ENCODE measurements at regions not wholly inside any gene's neighbourhood (a gene's known extent, or its start where the extent isn't known, plus 50 kb on each side); places are given as distances from the start of the nearest gene placed in this dataset.

DNA sequence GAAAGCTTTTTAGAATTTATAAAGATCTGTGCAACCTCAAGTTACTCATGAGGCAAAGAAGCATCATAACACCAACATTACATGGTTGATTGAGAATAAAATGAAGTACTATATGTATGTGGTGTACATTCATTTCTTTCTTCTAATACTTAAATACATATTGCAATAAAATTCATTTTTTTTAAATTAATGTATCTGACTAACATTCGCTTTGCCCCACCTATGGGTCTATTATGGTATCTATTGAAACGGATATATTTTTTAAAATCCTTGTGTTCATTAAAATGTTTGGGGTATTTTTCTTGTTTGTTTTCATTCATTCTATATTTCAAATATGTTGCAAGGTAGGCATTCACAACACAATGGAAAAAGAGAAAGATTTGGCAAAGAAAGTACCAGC, 237.5 kb downstream of the DSEL start:
- no peak overlapping the region for H3K4me3 Mint-ChIP-seq
- intact Hi-C loops (cut with micrococcal nuclease) = no loop called here
- ATAC-seq (ENCODE audit: low read depth) = no peak
- H3K9me3 Mint-ChIP-seq = no peaks in the 10 kb centered on the region
- ChIA-PET CTCF (no interaction called here), POLR2A (no interaction called here)
- no peak overlapping the region for H3K27ac Mint-ChIP-seq
- no peaks in the 10 kb centered on the region for H3K36me3 Mint-ChIP-seq (ENCODE audit: low read depth)
- no peaks in the 10 kb centered on the region for H3K4me1 Mint-ChIP-seq
- TF ChIP-seq, protein P1, sequence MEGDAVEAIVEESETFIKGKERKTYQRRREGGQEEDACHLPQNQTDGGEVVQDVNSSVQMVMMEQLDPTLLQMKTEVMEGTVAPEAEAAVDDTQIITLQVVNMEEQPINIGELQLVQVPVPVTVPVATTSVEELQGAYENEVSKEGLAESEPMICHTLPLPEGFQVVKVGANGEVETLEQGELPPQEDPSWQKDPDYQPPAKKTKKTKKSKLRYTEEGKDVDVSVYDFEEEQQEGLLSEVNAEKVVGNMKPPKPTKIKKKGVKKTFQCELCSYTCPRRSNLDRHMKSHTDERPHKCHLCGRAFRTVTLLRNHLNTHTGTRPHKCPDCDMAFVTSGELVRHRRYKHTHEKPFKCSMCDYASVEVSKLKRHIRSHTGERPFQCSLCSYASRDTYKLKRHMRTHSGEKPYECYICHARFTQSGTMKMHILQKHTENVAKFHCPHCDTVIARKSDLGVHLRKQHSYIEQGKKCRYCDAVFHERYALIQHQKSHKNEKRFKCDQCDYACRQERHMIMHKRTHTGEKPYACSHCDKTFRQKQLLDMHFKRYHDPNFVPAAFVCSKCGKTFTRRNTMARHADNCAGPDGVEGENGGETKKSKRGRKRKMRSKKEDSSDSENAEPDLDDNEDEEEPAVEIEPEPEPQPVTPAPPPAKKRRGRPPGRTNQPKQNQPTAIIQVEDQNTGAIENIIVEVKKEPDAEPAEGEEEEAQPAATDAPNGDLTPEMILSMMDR (IDR thresholded peaks at IDR 0.05) = no peak
- H3K27me3 Mint-ChIP-seq = no peaks in the 10 kb centered on the region
- DNase-seq = no peak

DNA sequence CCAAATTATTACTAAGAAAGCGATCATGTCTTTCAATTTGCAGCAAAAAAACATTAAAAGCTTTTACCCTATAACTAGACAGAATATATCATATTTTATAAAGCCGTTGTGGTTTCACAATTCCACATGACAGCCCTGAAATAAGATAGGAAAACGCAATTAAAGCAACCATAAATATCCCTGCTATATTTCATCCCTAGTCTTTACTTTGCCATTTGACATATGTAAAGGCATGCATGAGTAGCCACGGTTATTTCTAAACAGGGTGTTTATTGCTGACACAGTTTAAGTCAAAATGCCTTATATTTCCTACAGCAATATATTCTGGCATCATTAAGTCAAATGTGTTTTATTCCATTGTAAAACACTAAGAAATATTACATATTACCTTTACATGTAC, 239.9 kb downstream of the DSEL start:
- POLR2A ChIA-PET = no interaction called here
- ATAC-seq (ENCODE audit: low read depth) = no peak
- H3K9me3 Mint-ChIP-seq = no peaks in the 10 kb centered on the region
- H3K36me3 Mint-ChIP-seq (ENCODE audit: low read depth) = no peaks in the 10 kb centered on the region
- no peaks in the 10 kb centered on the region for H3K27me3 Mint-ChIP-seq
- H3K4me3 Mint-ChIP-seq = no peak overlapping the region
- no peak overlapping the region for H3K27ac Mint-ChIP-seq
- H3K4me1 Mint-ChIP-seq = no peaks in the 10 kb centered on the region
- intact Hi-C loops (cut with micrococcal nuclease) = no loop called here
- DNase-seq = no peak
- CTCF ChIA-PET = no interaction called here
- TF ChIP-seq, protein P1 (IDR thresholded peaks at IDR 0.05) = no peak

DNA sequence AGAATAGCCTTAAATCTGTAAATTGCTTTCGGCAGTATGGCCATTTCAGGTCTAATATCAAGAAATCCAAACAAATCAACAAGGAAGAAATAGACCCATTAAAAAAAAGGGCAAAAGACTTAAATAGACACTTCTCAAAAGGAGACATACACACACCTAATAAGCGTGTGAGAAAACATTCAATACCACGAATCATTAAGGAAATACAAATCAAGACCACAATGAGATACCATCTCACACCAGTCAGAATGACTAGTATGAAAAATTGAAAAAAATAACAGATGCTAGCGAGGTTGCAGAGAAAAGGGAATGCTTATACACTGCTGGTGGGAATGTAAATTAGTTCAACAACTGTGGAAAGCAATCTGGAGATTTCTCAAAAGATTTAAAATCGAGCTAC, 243.2 kb downstream of the DSEL start:
- TF ChIP-seq, protein P1 (IDR thresholded peaks at IDR 0.05) = no peak
- Mint-ChIP-seq H3K36me3 (ENCODE audit: low read depth) (no peaks in the 10 kb centered on the region), H3K9me3 (no peaks in the 10 kb centered on the region), H3K4me3 (no peak overlapping the region), H3K27me3 (no peaks in the 10 kb centered on the region), H3K4me1 (no peaks in the 10 kb centered on the region), H3K27ac (no peak overlapping the region)
- ChIA-PET POLR2A (no interaction called here), CTCF (no interaction called here)
- DNase-seq = no peak
- no peak for ATAC-seq (ENCODE audit: low read depth)
- intact Hi-C loops (cut with micrococcal nuclease) = no loop called here

DNA sequence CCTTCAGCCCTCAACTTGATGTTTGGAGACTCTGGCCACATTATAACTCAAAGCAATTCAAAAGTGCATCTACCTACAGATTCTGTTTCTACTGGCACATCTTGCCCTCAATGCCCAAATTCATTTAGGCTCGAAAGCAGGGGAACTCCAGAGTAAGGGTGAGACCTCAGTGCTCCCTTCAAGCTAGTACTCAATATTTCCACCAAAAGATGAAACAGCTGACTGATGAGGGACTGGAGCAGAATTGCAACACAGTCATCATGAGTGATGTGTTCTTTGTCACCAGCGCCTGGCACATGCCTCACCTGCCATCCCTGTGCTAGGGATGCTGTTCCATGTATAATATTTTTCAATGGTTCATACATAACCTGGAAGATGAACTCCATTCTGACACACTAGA, 247.3 kb downstream of the DSEL start:
- Mint-ChIP-seq H3K27me3 (no peaks in the 10 kb centered on the region), H3K9me3 (no peaks in the 10 kb centered on the region), H3K27ac (no peak overlapping the region), H3K4me3 (no peak overlapping the region), H3K4me1 (no peaks in the 10 kb centered on the region), H3K36me3 (ENCODE audit: low read depth) (no peaks in the 10 kb centered on the region)
- ATAC-seq (ENCODE audit: low read depth) (no peak), DNase-seq (no peak)
- ChIA-PET POLR2A (no interaction called here), CTCF (no interaction called here)
- TF ChIP-seq, protein P1 (IDR thresholded peaks at IDR 0.05) = no peak
- intact Hi-C loops (cut with micrococcal nuclease) = no loop called here

DNA sequence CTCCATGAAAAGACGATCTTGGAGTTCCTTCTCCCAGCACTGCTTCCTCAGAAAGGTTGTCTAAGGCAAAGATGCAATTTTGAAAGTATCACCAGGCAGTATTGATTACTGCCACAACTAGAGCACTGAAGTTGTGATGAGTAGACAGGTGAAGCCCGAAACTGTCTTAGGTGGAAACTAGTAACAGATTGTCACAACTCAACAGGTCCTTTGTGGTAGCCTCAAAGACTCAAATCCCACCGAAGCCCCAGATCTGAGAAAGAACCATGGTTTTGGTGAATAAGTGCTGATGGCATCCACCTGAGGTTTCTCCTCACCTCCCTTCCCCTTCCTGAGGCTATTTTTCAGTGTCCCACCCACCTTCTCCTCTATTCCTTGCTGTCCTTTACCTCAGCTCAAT, 248.0 kb downstream of the DSEL start:
- TF ChIP-seq, protein P1 (IDR thresholded peaks at IDR 0.05) = no peak
- ChIA-PET POLR2A (no interaction called here), CTCF (no interaction called here)
- DNase-seq (no peak), ATAC-seq (ENCODE audit: low read depth) (no peak)
- H3K4me1 Mint-ChIP-seq = no peaks in the 10 kb centered on the region
- no peak overlapping the region for H3K4me3 Mint-ChIP-seq
- H3K9me3 Mint-ChIP-seq = no peaks in the 10 kb centered on the region
- intact Hi-C loops (cut with micrococcal nuclease) = no loop called here
- no peaks in the 10 kb centered on the region for H3K27me3 Mint-ChIP-seq
- H3K27ac Mint-ChIP-seq = no peak overlapping the region
- no peaks in the 10 kb centered on the region for H3K36me3 Mint-ChIP-seq (ENCODE audit: low read depth)

Measured in activated B cell treated with CpG ODN at 0.5 μM for 24 hours (primary cell).